GM12873 (cell line): ENCODE measurements at regions not wholly inside any gene's neighbourhood (a gene's known extent, or its start where the extent isn't known, plus 50 kb on each side); places are given as distances from the start of the nearest gene placed in this dataset.

ENCODE experiments used
- CTCF ChIP-seq: IDR thresholded peaks from 2 replicates; pipeline ENCODE4 v1.5.1; 2012; ENCODE audit warnings: low read depth, mild to moderate bottlenecking, moderate library complexity, low read length, control low read depth; ENCODE audit not compliant: insufficient read depth; ENCODE audit errors: missing control alignments

- TF ChIP-seq CTCF: no peak
Measured at GRCh38 chr2:217440000-217440399, 562.8 kb downstream of the TNS1 start.

- TF ChIP-seq CTCF: no peak
Measured at GRCh38 chr2:217438821-217439220, 564.0 kb downstream of the TNS1 start.

- no peak for TF ChIP-seq CTCF
Measured at GRCh38 chr2:217438136-217438535, 564.7 kb downstream of the TNS1 start.

- no peak for TF ChIP-seq CTCF
Measured at GRCh38 chr2:217437290-217437870, 565.4 kb downstream of the TNS1 start.

GRCh38 chr2:217436386-217436785 lies 566.4 kb downstream of the TNS1 start:
- no peak for TF ChIP-seq CTCF

- TF ChIP-seq CTCF: no peak
Measured at GRCh38 chr2:217434180-217434975, 568.4 kb downstream of the TNS1 start.

- TF ChIP-seq CTCF: no peak
Measured at GRCh38 chr2:217433522-217433921, 569.3 kb downstream of the TNS1 start.
